HG02870 (cell line): ENCODE measurements at regions not wholly inside any gene's neighbourhood (a gene's known extent, or its start where the extent isn't known, plus 50 kb on each side); places are given as distances from the start of the nearest gene placed in this dataset.

ENCODE experiments used
- ATAC-seq: cut with Tn5 transposase; IDR thresholded peaks from one replicate; pipeline ENCODE4 v1.9.1; 2021; ENCODE audit warnings: mild to moderate bottlenecking, moderate library complexity; ENCODE audit not compliant: unreplicated experiment

DNA sequence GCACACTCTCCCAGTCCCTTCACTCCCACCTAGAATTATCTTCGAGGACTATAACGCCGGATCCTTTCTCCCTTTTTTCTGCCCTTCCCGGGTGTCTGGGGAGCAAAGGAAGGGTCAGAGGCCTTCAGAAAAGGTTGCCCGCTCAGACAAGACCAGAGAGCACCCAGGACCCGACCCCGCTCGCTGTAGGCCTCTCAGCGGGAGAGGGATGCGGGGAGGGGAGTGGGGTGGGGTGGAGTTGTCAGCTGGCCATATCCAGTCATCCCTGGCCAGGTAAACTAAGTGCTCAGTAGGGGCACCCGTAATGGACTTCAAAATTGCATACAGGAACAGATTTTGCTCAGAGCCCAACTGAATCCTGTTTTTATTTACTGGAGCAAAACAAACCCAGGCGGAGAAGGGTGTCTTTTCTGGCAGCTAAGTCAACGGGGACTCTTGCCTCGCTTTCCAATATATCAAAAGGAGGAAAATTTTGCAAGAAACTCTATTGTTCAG, 65.0 kb downstream of the NOL4 start:
- ATAC-seq: no peak

DNA sequence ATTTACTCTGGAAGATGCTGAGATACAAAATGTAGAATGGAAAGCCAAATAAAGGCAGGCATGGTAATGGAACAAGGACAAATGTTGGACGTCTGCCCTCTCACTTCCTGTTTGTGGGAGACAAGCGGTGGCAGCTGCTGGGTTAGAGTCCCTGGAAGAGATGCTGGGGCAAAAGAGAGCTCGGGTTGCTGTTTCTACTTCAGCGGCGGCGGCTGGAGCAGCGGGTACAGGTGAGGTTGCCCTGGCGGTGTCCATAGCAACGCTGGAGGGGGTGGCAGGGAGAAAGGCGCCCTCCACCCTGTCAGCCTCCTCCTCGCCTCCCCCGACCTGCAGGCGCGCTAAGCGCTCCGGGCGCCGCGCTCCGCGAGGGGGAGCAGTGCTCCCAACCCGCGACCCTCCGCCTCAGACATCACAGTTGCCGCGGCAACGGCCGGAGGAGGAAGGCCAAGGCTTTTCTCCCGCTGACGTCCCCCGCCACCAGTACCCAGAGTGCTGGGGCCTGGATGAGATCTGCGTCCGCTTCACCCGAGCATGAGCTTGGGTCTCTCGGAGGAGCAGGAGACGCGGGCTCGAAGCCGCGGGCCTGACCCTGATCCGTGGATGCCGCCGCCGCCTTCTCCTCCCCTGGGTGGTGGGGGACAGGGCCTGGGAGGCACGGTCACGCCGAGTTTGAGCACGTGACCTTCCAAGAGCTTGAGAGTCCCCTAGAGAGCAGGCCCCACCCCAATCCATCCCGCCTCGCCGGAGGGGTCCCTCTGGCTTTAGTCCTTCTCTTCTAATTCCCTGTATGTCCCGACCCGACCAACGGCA, 65.6 kb downstream of the NOL4 start:
- ATAC-seq: no peak

DNA sequence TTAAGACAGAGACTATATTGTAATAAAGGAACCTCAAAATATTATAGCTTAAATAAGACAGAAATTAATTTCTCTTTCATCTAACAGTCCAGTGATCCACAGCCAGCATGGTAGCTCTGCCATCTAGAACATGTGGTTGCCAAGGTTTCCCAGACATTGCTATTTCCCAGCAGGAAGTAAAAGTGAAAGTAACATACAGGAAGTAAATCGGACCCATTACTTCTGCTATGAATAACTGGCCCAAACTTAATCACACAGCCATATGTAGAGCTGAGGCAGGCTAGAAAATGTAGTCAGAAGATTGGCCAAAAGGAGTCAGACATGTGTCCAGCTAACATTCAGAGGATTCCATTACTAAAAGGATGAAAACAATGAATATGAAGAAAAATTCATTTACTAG, 71.0 kb downstream of the NOL4 start:
- ATAC-seq: peak; percentile 68

DNA sequence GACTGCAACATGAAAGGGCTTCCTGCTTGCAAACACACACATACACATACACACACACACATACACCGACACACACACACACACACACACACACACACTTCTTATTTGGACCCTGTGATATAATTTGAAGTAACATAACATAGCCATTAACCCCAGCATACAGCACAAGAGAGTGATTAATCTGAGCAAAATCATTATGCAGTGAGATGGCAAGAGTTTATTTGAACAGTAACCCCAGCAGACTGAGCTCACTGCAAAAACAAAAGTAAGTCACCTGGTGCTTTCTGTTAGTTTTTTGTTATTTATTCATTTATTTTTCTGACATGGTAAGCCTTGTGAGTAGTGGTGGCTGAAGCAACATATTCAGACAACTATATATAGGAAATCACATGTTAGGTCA, 93.7 kb downstream of the NOL4 start:
- no peak for ATAC-seq

DNA sequence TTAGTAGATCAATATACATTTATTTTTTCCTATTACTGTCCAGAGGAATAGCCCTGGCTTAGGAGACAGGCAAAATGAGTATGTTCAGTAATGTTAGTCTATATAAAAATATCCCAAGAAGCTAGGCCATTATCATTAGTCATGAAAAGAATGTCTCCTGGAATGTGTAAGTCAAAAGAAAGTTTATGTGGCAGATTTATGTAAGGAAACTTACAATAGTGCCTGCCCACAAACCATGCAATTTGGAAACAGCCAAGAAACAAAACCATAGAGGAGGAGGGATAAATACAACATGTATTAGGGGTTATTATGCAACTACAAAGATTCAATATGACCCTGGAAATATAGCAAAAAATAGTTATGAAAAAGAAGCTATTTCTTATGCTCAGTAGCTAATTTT, 96.3 kb downstream of the NOL4 start:
- ATAC-seq: no peak

DNA sequence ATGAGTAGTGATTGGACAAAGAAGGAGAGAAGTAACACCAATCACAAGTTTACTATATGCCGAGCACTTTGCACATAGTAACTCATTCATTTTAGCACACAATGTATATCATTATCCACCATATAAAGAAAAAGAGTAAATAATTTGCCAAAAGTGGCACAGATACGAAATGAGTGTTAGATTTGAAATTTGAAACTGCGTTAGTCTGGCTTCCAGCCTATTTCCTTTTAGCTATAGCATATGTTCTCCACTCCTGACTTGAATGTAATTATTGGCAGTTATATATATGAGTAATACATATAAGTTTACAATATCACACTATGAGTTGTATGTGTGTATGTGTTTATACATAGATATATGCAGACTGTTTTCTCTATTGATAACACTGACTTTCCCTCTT, 98.6 kb downstream of the NOL4 start:
- no peak for ATAC-seq

DNA sequence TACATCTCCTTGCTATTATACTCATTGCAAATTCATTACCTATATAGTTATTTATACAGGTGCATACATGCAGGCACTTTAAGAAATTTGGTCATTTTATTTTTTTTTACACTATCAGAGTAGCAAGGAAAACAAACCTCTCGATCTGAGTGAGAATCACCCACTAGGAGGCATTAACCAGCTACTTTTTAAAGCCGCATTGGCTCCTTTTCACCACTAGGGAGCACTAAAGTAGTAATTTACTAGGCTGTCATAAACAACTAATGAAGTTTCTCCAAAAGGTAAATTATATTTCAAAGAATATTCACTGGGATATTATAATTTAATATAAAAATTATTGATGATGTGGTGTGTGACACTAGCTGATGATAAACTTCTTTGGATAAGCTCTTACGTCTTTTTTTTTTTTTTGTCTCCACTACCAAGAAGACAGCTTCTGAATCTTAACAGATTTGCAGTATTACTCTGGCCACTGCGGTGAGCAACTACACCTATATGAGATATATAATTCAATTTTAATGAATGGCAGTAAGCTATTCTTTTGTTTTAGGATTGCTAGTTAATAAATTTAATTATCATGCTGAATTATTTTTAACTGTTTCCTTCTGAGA, 101.9 kb downstream of the NOL4 start:
- ATAC-seq: peak; percentile 97

DNA sequence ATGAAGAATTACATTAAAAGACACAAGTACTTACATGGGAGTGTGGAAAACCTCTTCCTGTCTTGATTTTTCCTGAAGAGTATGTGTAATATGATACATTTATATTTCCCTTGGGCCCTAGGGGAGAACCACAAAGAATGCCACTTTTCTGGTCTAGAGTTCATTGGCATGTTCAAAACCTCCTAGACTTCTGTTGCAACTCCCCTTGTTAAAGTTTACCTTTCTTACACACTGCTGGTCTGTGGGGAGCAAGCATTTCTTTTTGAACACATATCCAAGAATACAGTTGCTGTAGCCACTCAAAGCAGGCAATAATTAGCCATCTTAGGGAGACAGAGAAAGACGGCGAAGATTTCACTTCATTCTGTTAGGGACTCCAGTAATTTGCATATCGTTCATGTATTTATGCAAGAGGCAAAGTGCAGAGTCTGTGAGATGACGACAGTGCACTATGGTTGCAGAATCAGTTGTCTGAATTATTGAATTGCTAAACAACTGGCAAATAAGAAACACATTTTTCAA, 103.5 kb downstream of the NOL4 start:
- no peak for ATAC-seq

DNA sequence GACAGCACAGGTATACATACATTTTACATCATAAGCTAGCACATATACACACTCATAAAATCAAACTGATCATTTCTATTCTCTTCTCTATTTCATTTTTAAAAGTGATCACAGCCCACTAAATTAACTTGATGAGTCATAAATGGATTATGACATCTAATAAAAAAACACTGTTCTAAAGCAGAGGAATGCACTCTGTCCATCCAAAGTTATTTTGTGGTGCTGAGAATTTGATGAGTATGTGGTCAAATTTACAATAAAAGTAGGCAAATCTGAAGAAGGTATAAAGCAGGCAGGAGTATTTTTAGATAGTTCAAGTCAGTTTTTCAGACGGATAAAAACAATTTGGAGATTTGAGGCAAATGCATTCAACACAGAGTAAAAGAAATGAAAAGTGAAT, 104.4 kb downstream of the NOL4 start:
- ATAC-seq: no peak

DNA sequence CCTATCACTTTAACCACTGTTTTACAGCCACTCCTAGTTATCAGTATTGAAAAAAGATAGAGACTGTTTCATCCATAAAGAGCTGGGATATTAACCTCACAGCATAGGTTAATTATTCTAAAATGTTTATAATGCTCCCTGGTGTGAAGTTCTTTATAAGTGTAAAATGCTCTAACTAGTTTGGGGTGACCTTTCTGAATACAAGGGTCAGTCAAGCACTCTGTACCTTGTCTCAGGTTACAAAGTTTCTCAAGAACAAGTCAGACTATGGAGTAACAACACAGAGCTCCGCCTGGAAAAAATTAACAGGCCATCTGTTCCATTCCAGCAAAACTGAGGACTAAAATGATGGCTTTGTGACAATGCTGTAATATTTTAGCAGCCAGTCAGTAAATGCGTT, 107.4 kb downstream of the NOL4 start:
- ATAC-seq: no peak

DNA sequence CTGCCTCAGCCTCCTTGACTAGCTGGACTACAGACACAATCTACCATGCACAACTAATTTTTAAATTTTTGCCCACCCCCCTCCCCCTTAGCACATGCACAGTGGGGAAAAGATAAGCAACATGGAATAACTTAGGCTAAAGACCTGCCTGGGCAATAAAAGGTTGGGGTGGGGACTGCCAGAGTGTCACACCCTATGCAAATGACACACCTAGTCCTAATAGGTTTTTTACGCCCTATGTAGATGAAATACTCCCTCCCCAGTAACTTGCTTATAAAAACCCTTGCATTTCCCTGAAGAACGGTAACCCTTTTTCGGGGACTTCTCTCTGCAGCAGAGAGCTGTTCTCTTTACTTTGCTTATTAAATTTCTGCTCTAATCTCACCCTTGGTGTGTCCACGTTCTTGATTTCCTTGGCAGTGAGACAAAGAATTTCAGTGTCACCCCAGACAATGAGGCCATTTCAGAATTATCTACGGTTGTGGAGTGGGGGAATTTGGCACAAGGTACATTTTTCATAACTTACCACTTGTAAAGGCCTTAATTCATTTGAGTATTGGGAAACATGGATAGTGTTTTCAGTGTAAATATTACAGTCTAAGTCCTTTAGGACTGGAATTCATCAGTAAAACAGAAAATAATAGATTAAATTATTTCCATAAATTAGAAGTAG, 109.2 kb downstream of the NOL4 start:
- no peak for ATAC-seq

DNA sequence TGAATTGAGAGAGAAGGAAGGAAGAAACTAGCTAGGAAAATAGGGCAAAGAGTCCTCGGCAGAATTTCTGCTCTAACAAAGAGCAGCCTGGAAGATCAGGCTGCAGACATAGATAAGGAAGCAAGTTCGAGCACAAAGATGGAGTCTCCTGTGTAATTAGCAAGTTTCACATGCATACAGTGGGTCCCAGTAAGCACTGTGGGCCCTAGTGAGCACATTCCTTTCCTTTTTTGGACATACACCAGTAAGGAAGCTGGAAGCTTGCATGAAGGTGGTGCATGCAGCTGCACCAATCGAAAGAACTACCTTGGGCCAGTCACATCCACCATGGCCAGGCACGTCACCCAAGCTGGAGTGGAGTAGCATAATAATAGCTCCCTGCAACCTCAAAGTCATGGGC, 109.7 kb downstream of the NOL4 start:
- no peak for ATAC-seq

DNA sequence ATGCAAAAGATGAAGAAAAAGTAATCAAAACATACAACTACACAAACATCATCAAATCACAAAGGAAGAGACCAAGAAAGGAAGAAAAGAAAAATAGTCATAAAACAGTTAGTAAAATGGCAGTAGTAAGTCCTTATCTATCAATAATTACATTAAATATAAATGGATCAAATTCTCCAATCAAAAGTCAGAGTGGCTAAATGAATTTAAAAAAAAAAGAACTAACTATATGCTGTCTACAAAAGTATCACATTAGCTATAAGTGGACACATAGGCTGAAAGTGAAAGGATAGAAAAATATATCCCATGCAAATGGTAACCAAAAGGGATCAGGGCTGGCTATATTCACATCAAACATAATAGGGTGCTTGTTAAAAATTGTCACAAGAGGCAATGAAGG, 116.5 kb downstream of the NOL4 start:
- no peak for ATAC-seq

DNA sequence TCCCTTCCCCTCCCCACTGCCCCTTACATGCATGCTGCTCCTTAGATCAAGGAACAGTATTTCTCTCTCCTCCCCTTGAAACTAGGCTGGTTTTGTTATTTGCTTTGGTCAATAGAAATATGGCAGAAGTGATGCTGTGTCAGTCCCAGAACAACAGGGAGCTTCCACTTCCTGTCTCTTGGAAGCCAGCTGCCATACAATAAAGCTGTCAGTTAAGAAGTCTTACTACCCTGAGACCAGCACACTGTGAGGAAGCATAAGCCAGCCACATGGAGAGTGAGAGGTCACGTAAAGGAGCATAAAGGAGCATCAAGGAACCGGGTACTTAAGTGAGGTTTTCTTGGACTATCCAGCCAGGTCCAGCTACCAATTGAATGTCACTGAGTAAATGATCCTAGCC, 126.6 kb downstream of the NOL4 start:
- no peak for ATAC-seq

DNA sequence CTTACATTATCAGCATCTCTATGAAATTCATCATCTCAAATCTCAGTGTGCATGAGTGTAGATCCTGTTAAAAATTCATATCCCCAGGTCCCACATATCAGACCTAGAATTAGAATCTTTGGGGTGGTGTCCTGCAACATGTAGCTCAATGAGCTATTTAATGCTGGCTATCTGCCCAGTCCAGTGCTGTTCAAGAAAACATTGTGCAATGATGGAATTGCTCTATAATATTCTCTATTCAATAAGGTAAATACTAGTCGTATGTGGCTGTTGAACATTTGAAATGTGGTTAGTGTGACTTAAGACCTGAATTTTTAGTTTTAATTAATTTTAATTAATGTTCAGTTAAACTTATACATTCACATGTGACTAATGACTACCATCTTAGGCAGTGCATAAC, 127.4 kb downstream of the NOL4 start:
- ATAC-seq: no peak

DNA sequence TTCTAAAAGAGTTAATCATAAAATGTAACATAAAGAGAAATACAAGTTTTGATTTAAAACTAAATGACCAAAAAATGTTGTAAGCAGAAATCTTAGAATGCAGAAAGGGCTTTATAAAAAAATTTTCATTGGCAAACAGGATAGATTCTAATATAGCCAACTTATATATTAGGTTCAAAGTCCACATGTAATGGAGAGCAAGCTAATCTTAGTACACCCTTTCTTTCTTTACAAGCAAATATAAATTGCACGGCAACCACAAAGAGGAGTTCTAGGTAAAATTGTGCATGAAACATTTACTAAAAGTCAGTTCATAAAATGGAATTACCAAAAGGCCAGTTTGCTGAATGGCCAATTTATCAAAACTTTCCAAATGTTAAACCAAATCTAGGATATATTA, 130.6 kb downstream of the NOL4 start:
- no peak for ATAC-seq

DNA sequence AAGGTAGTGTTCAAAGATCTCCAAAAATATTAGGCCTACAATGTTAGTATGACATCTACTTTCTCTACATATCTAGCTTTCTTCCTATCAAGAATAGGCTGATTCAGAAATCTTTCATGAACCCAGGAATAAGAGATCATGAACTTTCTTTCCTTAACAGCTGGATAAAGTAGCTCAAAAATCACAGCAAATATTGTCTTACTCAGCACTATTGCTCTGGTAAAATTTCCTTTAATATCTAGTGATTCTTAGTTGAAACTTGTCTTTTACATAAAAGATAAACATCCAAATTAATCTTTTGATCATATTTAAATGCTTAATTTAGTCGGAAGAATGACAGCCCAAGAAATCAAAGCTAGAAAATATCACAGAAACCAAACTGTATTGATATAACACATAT, 131.9 kb downstream of the NOL4 start:
- ATAC-seq: no peak

DNA sequence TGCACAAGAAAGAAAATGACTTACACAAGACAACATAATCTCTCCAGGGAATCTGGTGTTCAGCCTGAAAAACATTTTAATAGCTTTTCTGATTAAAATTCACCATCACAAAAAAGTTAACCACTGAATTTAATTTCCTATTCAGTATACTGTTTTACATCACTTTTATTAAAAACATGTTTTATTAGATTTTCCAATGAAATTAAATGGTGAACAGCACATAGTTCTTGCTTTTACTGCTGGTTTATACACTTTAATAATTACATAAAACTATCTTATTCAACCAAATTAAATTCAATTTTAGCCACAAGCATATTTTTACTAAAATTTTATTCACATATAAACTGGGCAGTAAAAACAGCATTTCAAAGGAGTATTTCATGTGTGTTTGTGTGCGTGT, 138.3 kb downstream of the NOL4 start:
- no peak for ATAC-seq

DNA sequence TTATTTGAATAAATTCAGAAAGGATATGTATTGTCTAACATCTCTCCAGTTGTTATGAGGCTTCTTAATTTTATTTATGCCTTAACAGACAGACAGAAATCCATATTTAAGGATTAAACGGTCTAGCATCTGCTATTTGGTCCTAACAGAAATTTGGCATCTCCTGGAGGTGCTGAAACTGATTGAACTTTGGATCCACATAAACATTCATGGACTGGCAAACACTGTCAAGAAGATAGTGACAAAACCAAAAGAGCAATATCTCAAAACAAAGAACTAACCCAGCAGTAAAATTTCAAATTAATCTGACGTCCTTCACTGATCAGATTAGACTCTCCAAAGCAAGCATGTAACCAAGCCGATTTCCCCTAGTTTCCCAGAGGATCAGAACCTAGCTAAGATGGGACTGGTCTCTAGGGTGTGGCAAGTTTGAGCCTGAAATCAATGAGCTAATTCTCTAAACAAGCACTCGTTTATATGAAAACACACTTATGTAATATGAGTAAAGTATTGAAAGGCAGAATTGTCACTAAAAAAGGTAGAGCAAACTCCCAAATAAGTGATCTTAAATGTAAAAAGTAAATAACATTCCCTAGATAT, 139.5 kb downstream of the NOL4 start:
- no peak for ATAC-seq

DNA sequence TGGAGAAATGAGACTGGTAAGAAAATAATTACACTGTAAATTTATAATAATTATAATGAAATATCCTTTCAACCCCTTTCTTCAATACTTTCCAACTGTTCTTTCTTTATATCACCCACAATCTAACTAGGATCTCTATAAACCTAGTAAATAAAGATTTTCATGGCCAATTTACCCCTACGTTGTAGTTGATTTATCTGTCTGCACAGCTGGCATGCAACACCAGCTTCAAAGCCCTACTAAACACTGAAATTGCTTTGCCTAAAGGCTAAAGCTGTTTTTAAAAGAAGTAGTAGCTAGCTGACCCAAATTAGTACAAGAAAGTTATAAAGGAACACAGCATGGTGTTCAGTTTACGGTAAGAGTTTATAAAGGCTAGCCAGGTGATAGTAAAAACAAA, 140.1 kb downstream of the NOL4 start:
- ATAC-seq: no peak

DNA sequence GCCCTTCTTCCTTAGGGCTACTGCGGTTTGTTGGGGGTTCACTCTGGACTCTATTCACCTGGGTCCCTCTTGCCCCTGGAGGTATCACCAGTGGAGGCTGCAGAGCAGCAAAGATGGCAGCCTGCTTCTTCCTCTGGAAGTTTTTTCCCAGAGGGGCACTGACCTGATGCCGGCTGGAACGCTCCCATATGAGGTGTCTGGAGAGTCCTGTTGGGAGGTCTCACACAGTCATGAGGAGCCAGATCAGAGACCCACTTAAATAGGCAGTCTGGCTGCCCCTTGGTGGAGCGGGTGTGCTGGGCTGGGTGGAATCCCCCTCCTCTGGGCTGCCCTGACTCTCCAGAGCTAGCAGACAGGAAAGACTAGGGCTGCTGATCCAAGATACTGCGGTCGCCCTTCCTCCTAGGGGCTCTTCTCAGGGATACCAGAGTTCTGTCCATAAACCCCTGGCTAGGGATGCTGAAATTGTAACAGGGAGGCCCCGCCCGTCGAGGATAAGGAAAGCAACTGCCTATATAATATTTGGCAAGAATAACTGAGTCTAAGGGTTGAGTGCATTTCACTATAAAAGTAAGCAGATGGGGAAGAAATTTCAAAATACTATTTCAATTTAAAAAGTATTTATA, 140.7 kb downstream of the NOL4 start:
- ATAC-seq: no peak
